Hippocampal formation (tissue), 2 donors: ENCODE measurements at regions not wholly inside any gene's neighbourhood (a gene's known extent, or its start where the extent isn't known, plus 50 kb on each side); places are given as distances from the start of the nearest gene placed in this dataset.

ENCODE experiments used
- DNase-seq, 2 donors: peaks; one replicate each; lab custom pipeline; 2025; lab: John Stamatoyannopoulos, UW

DNA sequence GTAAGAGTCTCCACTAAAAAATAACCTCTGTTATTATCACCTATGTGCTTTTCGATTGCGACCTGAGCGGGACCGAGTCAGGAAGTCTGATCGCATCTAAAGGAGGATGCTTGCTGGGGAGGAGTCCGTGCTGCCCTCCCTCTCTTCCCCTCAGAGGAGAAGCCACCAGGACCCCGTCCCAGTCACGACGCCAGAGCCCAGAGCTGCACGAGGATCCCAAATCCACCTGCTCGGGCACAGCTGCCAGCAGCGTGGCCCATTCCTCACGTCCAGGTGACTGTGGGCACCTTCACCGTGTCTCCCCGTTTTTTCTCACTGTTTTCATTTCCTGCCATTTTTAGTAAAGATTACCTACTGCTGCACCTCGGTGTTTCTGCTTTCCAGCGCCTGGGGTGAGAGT, 390.3 kb downstream of the BRD1 start:
- DNase-seq = no peak

DNA sequence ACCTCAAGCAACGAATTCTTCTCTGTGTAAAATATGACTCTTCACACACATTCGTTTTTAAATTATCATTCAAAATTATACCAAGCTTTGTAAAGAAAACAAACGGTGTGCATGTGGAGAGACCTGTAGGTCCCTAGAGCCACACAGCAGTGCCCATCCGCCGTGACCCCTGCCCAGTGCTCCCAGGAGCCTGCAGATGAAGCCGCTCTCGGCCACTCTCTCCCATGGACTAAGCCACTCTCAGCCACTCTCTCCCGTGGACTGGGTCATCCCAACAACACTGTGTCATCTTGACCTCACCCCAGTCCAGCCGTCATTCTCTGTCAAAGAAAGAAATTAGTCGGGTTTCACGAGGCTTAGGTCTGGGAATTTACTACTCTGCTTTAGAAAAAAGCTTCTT, 391.6 kb downstream of the BRD1 start:
- DNase-seq = no peak

DNA sequence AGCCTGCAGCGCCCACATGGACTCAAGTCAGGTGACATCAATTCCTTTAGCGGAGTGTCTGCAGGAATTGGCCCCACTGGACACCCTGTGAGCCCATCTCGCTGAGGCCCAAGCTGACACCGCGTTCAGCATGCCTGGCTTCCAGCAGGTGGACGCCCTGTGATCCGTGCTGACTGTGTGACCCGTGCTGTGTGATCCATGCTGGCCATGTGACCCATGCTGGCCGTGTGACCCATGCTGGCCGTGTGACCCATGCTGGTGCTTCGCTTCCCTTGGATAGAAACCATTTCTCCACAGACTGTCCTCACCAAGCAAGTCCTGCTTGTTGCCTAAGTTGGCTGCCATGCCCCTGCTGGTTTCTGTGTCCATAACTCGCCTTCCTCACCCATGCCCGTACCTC, 392.1 kb downstream of the BRD1 start:
- no peak for DNase-seq

DNA sequence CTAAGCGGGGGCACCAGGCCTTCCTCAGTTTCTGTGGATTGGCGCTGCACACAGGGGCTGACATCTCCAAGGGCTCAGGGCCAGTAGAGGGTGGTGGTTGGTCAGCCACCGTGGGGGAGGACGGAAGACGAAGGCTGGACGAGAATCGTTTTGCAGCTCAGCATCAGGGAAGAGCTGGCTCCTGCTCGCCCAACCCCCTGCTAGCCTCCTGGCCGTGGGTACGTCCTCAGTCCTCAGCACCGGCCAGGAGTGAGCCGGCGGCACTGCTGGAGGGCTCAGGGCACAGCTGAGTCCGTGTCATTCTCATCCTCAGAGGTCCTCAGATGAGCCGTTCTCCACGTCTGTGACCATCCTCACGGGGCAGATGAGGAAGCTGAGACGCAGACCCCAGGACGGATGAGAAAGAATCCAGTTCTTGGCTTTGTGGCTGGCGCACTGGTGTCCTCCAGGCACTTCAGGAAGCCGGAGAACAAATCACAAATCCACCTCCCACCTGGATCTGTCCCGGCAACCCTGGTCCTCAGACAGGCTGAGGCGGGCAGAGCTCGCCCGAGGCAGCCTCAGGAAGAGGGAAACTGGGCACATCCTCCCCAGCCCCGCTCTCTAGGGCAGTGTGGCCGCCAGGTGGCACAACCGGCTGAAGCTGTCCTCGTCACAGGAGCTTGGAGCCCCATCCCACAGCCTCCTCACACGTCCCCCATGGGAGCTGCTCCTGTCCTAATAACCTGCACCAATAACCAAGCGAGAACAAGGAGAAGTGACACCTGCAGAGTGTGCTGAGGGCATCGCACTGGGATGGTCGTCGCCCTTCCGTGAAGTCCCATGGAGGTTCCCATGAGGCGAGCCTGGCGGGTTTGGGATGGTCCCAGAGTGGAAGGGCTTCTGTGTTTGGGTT, 393.7 kb downstream of the BRD1 start:
- DNase-seq = no peak

DNA sequence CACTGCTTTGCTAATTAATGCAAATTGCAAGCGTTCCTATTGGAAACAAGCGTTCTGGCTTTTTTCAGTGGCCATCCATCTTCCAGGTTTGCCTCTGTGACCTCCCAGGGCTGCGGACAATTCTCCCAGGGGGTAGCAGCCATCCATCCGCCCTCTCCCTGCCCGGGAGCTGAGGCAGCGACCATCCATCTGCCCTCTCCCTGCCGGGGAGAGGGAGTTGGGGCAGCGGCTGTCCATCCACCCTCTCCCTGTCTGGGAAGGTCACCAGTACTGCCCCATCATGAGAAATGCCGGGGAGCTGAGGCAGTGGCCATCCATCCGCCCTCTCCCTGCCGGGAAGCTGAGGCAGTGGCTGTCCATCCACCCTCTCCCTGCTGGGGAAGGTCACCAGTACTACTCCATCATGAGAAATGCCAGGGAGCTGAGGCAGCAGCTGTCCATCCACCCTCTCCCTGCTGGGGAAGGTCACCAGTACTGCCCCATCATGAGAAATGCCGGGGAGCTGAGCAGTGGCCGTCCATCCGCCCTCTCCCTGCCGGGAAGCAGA, 394.7 kb downstream of the BRD1 start:
- DNase-seq = no peak

DNA sequence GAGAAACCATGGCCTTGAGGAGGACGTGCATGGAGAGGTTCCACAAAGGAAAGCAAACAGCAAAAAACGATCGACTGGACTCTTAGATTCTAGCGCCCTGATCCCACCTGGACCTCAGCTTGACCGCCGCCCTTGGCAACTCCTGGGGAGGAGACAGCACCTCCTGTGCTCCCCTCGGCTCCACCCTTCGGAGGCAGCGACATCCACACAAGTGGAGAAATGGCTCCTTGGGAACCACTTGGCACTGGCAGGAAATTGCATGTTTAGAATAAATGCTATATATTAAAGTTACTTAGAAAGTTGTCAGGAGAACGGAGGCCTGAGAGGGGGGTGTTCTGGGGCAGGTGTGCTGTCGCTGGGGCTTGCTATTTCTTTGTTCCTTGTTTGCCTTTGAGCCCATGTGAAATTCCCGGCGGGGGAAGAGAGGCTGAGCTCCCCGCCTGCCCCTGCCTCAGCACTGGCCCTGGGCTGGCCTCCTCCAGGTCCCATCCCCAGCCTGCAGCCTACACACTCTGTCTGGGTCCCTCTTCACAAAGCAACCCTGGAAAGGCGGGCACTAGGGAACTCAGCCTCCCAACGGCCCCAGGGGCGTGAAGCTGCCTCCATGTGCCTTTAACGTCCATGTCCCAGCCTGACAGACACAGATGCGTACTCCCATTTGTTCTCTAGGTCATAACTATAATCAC, 395.3 kb downstream of the BRD1 start:
- DNase-seq = no peak

DNA sequence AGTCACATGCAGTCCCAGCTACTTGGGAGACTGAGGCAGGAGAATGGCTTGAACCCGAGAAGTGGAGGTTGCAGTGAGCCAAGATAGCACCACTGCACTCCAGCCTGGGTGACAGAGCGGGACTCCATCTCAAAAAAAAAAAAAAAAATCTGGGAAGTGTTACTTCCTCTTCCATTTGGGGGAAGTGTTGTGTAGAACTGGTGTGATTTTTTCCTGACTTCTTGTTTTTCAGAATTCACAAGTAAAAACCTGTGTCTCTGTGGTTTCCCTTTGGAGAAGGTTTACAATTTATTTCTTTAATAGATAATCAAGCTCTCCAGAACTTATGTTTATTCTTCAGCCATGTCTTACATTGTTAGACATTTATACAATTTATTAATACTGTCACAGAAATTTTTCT, 396.1 kb downstream of the BRD1 start:
- DNase-seq = no peak

DNA sequence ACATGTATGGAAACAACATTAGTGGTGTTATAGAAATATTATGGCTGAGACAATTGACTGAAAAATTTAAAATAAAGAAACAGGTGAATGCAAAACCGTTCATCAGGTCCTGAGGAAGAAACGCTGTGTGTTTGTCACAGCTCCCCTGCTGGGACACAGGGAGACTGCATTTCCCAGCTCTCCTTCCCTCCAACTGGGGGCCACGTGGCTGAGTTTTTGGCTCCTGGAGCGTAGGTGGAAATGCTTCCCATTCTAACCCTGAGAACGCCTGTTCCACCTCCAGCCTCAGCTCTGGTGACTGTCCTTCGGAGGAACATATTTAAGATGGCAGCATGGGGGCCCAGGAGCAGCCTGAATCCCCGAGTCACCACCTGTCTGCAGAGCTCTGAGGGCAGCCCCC, 398.6 kb downstream of the BRD1 start:
- no peak for DNase-seq

DNA sequence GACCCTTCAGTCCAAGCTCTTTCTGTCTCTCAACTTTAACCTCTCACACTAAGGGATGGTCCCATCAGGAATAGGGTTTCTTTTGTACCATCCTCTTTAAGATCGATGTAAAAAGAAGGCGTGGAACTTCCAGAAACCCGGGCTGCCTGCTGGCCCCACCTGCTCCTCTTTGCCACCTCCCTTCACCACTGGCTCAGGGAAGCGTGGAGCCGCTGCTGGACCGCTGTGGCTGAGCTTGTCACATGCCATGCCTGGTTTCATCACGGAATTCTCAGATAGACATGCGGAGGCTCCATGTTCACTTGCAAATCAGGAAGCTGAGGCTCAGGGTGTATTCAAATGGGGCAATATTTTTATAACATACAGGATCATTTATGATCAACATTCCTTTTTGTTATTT, 399.7 kb downstream of the BRD1 start:
- no peak for DNase-seq

DNA sequence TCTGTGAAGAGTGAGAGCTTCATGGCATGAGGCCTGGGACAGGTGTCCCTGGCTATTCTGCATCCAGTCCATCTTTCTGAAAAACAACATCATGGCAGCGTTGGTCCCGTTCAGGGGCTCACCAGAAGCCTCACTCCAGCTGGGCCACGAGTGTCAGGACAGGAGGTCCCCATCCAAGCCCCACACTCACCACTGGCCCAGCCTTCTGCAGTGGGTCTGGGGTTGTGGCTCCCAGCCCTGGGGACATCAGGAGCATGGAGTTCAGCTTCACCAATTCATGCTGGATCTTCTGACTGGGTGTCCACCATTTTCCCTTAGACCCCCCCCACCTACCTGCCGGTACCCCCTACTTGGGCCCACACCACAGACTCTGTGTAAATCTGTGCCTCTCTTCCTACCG, 400.3 kb downstream of the BRD1 start:
- no peak for DNase-seq

DNA sequence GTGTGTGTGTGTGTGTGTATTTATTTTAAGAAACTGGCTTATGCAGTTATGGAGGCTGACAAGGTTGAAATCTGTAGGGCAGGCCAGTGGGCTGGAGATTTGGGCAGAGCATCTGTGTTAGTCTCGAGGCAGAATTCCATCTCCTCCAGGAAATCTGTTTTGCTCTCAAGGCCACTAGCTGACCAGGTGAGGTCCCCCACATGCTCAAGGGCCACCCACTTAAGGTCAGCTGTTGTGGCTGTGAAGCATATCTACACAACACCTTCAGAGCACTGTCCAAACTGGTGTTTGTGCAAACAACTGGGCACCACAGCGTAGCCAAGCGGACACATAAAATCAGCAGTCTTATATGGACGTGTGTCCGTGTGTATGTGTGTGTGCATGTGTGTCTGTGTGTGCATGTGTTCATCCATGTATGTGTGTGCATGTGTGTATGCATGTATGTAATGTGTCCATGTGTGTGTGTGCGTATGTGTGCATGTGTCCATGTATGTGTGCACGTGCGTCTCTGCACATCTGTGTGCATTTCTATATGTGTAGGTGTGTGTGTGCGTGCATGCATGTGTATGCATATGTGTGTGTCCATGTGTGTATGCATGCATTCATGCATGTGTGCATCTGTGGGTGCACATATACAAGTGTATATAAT, 400.9 kb downstream of the BRD1 start:
- no peak for DNase-seq

DNA sequence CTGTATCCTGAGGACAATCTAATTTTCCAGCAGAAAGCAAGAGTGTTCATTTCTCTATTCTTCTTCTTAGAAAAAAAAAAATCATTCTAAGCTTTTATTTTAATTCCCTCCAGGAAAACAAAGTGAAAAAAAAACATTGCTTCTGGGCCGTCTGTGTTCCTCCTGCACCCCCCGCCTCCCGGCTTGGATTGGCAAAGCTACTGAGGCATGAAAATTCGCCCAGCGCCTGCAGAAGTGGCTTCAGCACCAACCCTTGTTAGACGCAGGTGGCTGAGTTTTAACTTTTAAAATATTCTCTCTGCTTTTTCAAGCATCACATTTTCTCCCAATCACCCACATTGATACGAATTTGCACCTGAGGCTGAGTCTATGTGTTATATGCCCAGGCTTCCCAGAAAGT, 401.6 kb downstream of the BRD1 start:
- no peak for DNase-seq

DNA sequence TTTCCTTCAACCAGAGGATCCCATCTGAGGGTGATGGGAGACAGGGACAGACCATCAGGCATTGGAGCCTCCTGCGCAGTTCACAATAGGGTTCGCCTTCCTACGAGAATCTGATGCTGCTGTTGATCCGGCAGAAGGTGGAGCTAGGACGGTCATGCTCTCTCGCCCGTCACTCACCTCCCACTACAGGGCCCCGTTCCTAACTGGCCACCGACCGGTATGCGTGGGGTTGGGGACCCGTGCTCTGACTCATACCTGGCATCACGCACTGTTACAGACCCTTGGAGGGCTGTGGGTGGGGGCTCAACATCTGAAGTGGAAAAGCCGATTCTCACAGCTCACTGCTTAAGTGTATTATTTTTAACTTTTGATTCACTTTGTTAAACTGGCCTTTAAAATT, 402.3 kb downstream of the BRD1 start:
- no peak for DNase-seq

DNA sequence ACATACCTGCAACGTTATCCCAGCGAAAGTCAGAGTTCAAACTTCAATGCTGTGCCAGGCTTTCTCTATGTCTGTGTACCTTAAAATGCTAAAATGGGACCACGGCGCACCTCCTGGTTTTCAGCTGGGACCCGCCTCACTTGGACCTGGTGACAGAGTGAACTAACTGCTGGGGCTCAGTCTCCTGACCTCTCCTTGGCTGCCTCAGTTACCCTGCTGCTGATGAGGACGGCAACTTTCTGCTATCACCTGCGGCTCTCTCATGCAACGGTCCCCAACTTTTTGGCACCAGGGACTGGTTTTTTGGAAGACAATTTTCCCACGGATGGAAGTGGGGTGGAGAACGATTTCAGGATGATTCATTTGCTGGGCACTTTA, 402.8 kb downstream of the BRD1 start:
- DNase-seq = no peak

DNA sequence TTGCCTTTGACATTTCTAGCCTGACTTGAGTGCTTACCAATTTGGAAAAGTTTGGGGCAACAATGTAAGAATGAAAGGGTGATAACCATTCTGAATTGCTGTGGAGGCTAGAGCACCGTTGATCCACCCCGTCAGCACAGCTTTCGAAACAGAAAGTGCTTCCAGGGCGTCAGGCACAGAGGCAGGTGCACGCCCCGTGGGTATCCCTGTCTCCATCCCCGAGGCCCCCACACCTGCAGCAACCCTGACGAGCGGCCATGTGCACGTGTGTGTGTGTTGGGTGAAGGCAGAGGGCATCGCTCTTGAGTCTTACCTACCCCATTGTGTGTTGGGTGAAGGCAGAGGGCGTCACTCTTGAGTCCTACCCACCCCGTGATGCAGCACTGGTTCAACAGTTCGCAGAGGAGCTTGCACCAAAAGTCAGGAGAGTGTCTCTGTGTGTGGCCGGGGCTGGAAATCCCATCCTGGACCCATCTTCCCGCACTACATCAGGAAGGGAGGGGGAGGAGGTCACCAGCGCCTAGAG, 404.5 kb downstream of the BRD1 start:
- DNase-seq = no peak

DNA sequence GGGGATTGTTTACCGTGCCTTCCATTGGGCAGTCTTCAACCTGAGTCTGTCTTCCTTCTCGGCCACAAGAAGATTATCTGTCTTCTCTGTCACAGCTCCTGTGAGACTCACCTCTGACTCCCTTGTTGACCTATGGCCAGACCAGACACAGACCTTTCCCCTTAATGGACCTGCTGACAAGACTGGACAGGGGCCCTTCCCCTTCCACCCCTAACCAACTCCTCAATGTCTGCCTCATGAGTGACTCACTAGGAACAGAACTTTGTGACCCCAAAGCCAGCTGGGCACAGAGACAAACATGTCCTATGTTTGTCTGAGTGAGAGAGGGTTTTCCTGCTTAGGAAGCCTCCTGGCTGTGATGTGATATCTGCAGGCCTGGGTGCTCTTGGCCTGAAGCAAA, 405.0 kb downstream of the BRD1 start:
- no peak for DNase-seq

DNA sequence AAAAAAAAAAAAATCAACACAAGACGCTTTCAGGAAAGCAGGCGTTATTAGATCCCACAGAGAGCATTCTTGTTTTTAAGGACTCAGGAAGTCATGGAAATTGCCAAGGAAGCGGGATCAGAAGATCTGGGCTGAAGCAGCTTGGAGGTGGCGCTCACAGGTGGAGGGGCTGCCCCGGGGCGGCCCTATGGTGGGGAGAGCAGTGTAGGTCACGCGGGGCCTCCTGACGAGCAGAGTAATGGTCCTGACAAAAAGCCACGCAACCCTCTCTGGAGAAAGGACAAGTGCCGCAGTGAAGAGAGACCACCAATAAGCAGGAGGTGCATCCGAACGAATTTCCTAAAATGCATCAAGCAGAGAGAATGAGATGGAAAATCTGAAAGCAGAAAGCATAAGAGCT, 407.0 kb downstream of the BRD1 start:
- DNase-seq = no peak

DNA sequence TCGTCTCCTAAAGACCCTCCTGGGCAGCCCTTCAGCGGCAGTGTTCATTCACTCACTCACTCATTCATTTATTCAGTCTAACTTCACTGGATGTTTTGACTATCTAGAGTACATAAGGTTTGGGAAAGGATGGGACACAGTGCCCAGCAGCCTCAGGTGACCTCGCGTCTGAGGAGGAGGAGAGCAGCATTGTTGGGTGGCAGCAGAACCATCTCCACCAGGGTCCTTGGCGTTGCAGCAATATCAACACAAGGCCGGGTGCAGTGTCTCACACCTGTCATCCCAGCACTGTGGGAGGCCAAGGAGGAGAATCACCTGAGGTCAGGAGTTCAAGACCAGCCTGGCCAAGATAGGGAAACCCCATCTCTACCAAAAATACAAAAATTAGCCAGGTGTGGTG, 408.0 kb downstream of the BRD1 start:
- DNase-seq = no peak

DNA sequence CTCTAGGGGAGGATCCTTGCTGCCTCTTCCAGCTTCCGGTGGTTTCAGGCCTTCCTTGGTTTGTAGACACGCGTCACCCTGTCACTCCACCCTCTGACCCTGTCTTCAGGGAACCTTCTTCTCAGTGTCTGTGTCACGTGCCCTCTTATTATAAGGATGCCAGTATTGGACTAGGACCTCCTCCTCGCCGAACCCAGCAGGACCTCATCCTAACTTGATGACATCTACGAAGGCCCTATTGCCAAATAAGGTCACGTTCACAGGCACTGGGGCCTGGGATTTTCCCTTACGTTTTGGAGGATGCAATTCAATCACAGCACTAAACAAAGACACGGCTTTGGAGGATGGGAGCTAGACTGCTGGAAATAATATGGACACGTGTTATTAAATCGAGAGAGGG, 408.7 kb downstream of the BRD1 start:
- DNase-seq = no peak

DNA sequence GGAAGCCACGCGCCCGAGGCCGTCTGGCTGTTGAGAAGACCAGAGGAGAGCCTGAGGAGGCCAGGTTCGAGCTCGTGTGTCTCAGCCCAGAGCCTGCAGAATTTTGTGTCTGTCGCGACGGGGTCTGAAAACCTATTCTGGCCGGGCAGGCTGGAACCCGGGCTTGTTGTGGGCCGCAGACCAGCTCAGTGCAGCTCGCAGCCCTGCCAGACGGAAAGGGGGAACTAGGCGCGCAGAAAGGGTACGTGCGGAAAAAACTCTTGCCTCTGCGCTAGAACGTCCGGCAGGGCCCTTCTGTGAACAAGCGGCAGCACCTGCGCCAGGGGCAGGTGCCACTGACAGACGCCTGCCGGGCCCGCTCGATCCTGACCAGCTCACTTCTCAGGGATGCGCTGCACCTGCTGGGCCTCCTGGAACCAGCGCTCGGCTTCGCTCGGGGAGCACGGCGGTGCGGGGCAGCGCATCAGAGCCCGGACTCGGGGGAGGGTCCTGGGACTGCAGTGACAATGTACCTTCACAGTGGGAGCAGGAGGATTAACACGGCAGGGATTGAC, 409.3 kb downstream of the BRD1 start:
- no peak for DNase-seq

DNA sequence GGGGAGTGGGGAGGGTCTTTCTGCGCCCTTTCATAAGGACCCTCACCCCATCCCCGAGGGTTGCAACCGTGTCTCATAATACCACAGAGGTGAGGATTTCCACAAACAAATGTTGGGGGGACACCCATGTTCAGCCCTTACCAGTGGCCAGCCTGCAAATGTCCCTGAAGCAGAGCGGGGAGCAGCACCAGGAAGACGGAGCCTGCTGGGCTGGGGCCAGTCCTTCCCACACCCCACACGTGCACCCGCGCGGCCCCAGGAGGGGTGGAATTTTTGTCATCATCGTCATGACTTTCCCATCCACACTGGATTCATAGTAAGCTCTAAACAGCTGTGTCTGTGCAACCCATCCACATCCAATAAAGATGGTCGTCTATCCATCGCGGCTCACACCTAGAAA, 409.8 kb downstream of the BRD1 start:
- no peak for DNase-seq

DNA sequence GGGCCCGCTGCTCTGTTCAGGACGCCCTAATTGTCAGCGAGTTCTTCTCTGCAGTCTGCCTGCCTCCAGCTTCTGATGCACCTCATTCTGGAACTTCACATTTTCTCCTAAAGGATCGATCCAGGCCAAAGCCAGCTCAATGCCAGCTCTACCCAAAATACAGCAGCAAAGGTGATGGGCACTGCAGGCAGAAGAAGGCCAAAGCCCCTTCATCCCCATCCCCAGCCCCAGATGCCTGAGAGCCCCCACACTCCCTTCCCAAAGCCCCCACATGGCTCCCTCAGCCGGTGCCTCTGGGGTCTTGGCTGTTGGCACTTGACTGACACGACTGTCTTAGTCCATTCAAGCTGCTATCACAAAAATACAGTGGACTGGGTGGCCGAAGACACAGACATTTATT, 410.3 kb downstream of the BRD1 start:
- no peak for DNase-seq
